ENCODE measurements at regions not wholly inside any gene's neighbourhood (a gene's known extent, or its start where the extent isn't known, plus 50 kb on each side); places are given as distances from the start of the nearest gene placed in this dataset.

DNA sequence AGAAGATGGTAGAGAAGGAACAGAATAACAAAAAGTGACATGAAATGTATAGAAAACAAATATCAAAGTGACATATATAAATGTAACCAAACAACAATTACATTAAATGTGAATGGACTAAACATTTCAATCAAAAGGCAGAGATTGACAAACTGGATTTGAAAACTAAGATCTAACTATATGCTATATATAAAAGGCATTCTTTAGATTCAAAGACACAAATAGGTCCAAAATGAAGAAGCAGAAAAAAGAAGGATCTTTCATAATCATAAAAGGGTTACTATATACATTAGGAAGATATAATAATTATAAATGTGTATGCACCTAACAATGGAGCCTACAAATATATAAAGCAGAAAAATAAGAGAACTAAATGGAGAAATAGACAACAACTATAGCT is 183.7 kb downstream of the METTL4 start:
- Histone ChIP-seq H3K9me3 (ENCODE audit: control insufficient read depth in 4 of 4, low read length in 3 of 4) (no peaks in the 10 kb centered on the region), H3K4me3 (ENCODE audit: low read depth in 1 of 3, low read length in 3 of 3) (no peak overlapping the region), H3K36me3 (ENCODE audit: control insufficient read depth in 4 of 4, insufficient read depth in 3 of 4, low read depth in 1 of 4, low read length in 3 of 4) (no peaks in the 10 kb centered on the region), H3K27ac (ENCODE audit: low read depth in 1 of 2, low read length in 2 of 2) (no peak overlapping the region), H3K27me3 (ENCODE audit: control insufficient read depth in 4 of 4, insufficient read depth in 4 of 4, low read length in 3 of 4) (no peaks in the 10 kb centered on the region), H3K9ac (ENCODE audit: low read depth in 1 of 2, low read length in 2 of 2) (no peak overlapping the region), H3K4me1 (ENCODE audit: control insufficient read depth in 4 of 4, insufficient read depth in 4 of 4, low read length in 3 of 4) (no peaks in the 10 kb centered on the region)
- TF ChIP-seq RXRA (IDR thresholded peaks at IDR 0.05) (no peak), TAF1 (conservative IDR thresholded peaks at IDR 0.05) (no peak), HNF4A (conservative IDR thresholded peaks at IDR 0.05) (no peak), NR2F2 (IDR thresholded peaks at IDR 0.05) (no peak), JUND (IDR thresholded peaks at IDR 0.05) (no peak)
- TF ChIP-seq, protein P1, sequence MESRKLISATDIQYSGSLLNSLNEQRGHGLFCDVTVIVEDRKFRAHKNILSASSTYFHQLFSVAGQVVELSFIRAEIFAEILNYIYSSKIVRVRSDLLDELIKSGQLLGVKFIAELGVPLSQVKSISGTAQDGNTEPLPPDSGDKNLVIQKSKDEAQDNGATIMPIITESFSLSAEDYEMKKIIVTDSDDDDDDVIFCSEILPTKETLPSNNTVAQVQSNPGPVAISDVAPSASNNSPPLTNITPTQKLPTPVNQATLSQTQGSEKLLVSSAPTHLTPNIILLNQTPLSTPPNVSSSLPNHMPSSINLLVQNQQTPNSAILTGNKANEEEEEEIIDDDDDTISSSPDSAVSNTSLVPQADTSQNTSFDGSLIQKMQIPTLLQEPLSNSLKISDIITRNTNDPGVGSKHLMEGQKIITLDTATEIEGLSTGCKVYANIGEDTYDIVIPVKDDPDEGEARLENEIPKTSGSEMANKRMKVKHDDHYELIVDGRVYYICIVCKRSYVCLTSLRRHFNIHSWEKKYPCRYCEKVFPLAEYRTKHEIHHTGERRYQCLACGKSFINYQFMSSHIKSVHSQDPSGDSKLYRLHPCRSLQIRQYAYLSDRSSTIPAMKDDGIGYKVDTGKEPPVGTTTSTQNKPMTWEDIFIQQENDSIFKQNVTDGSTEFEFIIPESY (IDR thresholded peaks at IDR 0.05) = no peak
- TF ChIP-seq, protein P2, sequence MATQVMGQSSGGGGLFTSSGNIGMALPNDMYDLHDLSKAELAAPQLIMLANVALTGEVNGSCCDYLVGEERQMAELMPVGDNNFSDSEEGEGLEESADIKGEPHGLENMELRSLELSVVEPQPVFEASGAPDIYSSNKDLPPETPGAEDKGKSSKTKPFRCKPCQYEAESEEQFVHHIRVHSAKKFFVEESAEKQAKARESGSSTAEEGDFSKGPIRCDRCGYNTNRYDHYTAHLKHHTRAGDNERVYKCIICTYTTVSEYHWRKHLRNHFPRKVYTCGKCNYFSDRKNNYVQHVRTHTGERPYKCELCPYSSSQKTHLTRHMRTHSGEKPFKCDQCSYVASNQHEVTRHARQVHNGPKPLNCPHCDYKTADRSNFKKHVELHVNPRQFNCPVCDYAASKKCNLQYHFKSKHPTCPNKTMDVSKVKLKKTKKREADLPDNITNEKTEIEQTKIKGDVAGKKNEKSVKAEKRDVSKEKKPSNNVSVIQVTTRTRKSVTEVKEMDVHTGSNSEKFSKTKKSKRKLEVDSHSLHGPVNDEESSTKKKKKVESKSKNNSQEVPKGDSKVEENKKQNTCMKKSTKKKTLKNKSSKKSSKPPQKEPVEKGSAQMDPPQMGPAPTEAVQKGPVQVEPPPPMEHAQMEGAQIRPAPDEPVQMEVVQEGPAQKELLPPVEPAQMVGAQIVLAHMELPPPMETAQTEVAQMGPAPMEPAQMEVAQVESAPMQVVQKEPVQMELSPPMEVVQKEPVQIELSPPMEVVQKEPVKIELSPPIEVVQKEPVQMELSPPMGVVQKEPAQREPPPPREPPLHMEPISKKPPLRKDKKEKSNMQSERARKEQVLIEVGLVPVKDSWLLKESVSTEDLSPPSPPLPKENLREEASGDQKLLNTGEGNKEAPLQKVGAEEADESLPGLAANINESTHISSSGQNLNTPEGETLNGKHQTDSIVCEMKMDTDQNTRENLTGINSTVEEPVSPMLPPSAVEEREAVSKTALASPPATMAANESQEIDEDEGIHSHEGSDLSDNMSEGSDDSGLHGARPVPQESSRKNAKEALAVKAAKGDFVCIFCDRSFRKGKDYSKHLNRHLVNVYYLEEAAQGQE (IDR thresholded peaks at IDR 0.05) = no peak
- no peak for DNase-seq (ENCODE audit: low spot score)

- no peaks in the 10 kb centered on the region for H3K36me3 ChIP-seq (ENCODE audit: control insufficient read depth in 4 of 4, insufficient read depth in 3 of 4, low read depth in 1 of 4, low read length in 3 of 4)
- no peak for TF ChIP-seq YY1 (IDR thresholded peaks at IDR 0.05)
- TF ChIP-seq TAF1 (conservative IDR thresholded peaks at IDR 0.05) = no peak
- TF ChIP-seq NR2F2 (IDR thresholded peaks at IDR 0.05) = no peak
- TF ChIP-seq HNF4A (conservative IDR thresholded peaks at IDR 0.05) = no peak
- TF ChIP-seq, protein P1 (IDR thresholded peaks at IDR 0.05) = no peak
- no peak for TF ChIP-seq EGR1 (IDR thresholded peaks at IDR 0.05; ENCODE audit: low read depth in 2 of 2)
- TF ChIP-seq SP1 (IDR thresholded peaks at IDR 0.05) = no peak
- TF ChIP-seq GABPA (IDR thresholded peaks at IDR 0.05 in 1 of 2, conservative IDR thresholded peaks at IDR 0.05 in 1 of 2) = no peak
- no peak for TF ChIP-seq ATF3 (IDR thresholded peaks at IDR 0.05)
- no peak for TF ChIP-seq CTCF (IDR thresholded peaks at IDR 0.05; ENCODE audit: low read depth, low read length, missing input control)
- no peak for TF ChIP-seq HNF4G (IDR thresholded peaks at IDR 0.05)
- H3K27me3 ChIP-seq (ENCODE audit: control insufficient read depth in 4 of 4, insufficient read depth in 4 of 4, low read length in 3 of 4) = no peaks in the 10 kb centered on the region
- no peak overlapping the region for H3K9ac ChIP-seq (ENCODE audit: low read depth in 1 of 2, low read length in 2 of 2)
- 44% methylated on average over 1 of the region's 1 CpG for WGBS
- no peaks in the 10 kb centered on the region for H3K4me1 ChIP-seq (ENCODE audit: control insufficient read depth in 4 of 4, insufficient read depth in 4 of 4, low read length in 3 of 4)
- H3K9me3 ChIP-seq (ENCODE audit: control insufficient read depth in 4 of 4, low read length in 3 of 4) = no peaks in the 10 kb centered on the region
- no peak overlapping the region for H3K27ac ChIP-seq (ENCODE audit: low read depth in 1 of 2, low read length in 2 of 2)
- no peak for DNase-seq (ENCODE audit: low spot score)
- H3K4me3 ChIP-seq (ENCODE audit: low read depth in 1 of 3, low read length in 3 of 3) = no peak overlapping the region
Measured at GRCh38 chr18:2390158-2390557, 181.1 kb downstream of the METTL4 start.
